ENCODE measurements at regions not wholly inside any gene's neighbourhood (a gene's known extent, or its start where the extent isn't known, plus 50 kb on each side); places are given as distances from the start of the nearest gene placed in this dataset.

GRCh38 chr2:204104811-204105210 is 168.2 kb downstream of the ICOS start:
- Histone ChIP-seq H3K79me2 (ENCODE audit: control insufficient read depth, low read length) (no peaks in the 10 kb centered on the region), H3K4me1 (ENCODE audit: control insufficient read depth, low read length) (no peaks in the 10 kb centered on the region), H3K27me3 (ENCODE audit: control insufficient read depth, low read length) (0 out of 2 replicates have a peak, but pooled peaks cover 2% of the 10 kb centered on the region), H3K4me2 (ENCODE audit: low read length) (no peak overlapping the region), H3K4me3 (ENCODE audit: low read length) (no peak overlapping the region), H3K27ac (ENCODE audit: low read depth, low read length) (no peak overlapping the region), H4K20me1 (ENCODE audit: control insufficient read depth, insufficient read depth, low read depth, low read length) (no peaks in the 10 kb centered on the region), H3K9me2 (replicated peaks; ENCODE audit: control insufficient read depth, low read length) (no peaks in the 10 kb centered on the region), H3K9me3 (ENCODE audit: control insufficient read depth, insufficient read depth, low read length) (no peaks in the 10 kb centered on the region), H3F3A (ENCODE audit: control insufficient read depth, insufficient read depth) (no peaks in the 10 kb centered on the region), H3K36me3 (ENCODE audit: control insufficient read depth, low read length) (no peaks in the 10 kb centered on the region)
- TF ChIP-seq EZH2phosphoT487 (IDR thresholded peaks at IDR 0.05; ENCODE audit: borderline replicate concordance, low read length) (no peak), CTCF (IDR thresholded peaks at IDR 0.05; ENCODE audit: low read depth, low read length, poor library complexity, severe bottlenecking) (no peak)

GRCh38 chr2:204108330-204108751 is 171.8 kb downstream of the ICOS start:
- Histone ChIP-seq H3K9me2 (replicated peaks; ENCODE audit: control insufficient read depth, low read length) (no peaks in the 10 kb centered on the region), H3F3A (ENCODE audit: control insufficient read depth, insufficient read depth) (no peaks in the 10 kb centered on the region), H3K79me2 (ENCODE audit: control insufficient read depth, low read length) (no peaks in the 10 kb centered on the region), H3K27me3 (ENCODE audit: control insufficient read depth, low read length) (0 out of 2 replicates have a peak, but pooled peaks cover 5% of the 10 kb centered on the region), H3K4me3 (ENCODE audit: low read length) (no peak overlapping the region), H3K36me3 (ENCODE audit: control insufficient read depth, low read length) (no peaks in the 10 kb centered on the region), H3K4me1 (ENCODE audit: control insufficient read depth, low read length) (no peaks in the 10 kb centered on the region), H3K27ac (ENCODE audit: low read depth, low read length) (no peak overlapping the region), H3K4me2 (ENCODE audit: low read length) (no peak overlapping the region), H4K20me1 (ENCODE audit: control insufficient read depth, insufficient read depth, low read depth, low read length) (no peaks in the 10 kb centered on the region), H3K9me3 (ENCODE audit: control insufficient read depth, insufficient read depth, low read length) (no peaks in the 10 kb centered on the region)
- no peak for TF ChIP-seq CTCF (IDR thresholded peaks at IDR 0.05; ENCODE audit: low read depth, low read length, poor library complexity, severe bottlenecking)
- TF ChIP-seq EZH2phosphoT487 (IDR thresholded peaks at IDR 0.05; ENCODE audit: borderline replicate concordance, low read length) = no peak

- Histone ChIP-seq H3K4me3 (ENCODE audit: low read length) (no peak overlapping the region), H3K27ac (ENCODE audit: low read depth, low read length) (no peak overlapping the region), H3K27me3 (ENCODE audit: control insufficient read depth, low read length) (0 out of 2 replicates have a peak, but pooled peaks cover 5% of the 10 kb centered on the region), H3K79me2 (ENCODE audit: control insufficient read depth, low read length) (no peaks in the 10 kb centered on the region), H3F3A (ENCODE audit: control insufficient read depth, insufficient read depth) (no peaks in the 10 kb centered on the region), H3K4me1 (ENCODE audit: control insufficient read depth, low read length) (no peaks in the 10 kb centered on the region), H3K9me3 (ENCODE audit: control insufficient read depth, insufficient read depth, low read length) (no peaks in the 10 kb centered on the region), H3K4me2 (ENCODE audit: low read length) (no peak overlapping the region), H3K36me3 (ENCODE audit: control insufficient read depth, low read length) (no peaks in the 10 kb centered on the region), H3K9me2 (replicated peaks; ENCODE audit: control insufficient read depth, low read length) (no peaks in the 10 kb centered on the region), H4K20me1 (ENCODE audit: control insufficient read depth, insufficient read depth, low read depth, low read length) (no peaks in the 10 kb centered on the region)
- TF ChIP-seq CTCF (IDR thresholded peaks at IDR 0.05; ENCODE audit: low read depth, low read length, poor library complexity, severe bottlenecking) (no peak), EZH2phosphoT487 (IDR thresholded peaks at IDR 0.05; ENCODE audit: borderline replicate concordance, low read length) (no peak)
Measured at GRCh38 chr2:204108781-204109295, 172.3 kb downstream of the ICOS start.

Measured in DOHH2 (cell line).